COR-L47 (cell line): ENCODE measurements at regions not wholly inside any gene's neighbourhood (a gene's known extent, or its start where the extent isn't known, plus 50 kb on each side); places are given as distances from the start of the nearest gene placed in this dataset.

ENCODE experiments used
- DNase-seq: peaks from one replicate; lab custom pipeline; 2025; lab: John Stamatoyannopoulos, UW

DNA sequence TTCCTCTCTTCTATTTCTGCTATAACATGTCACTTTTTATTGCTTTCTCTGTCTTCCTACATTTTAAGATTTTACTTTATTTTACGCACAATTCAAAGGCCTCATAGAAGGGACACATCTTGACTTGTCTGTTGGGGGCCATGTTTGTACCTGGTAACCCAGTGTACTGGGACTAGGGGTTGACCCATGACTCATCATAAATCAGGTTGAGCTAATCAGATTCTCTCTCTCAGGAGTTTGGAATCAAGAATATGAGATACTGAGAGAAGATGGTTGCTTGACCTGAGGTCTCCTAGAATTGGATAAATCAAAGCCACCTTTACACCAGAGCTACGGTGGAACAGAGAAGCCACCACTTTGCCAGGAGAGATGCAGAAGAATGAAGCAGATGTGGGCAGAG lies 153.0 kb downstream of the UXS1 start:
- DNase-seq, result no peak

DNA sequence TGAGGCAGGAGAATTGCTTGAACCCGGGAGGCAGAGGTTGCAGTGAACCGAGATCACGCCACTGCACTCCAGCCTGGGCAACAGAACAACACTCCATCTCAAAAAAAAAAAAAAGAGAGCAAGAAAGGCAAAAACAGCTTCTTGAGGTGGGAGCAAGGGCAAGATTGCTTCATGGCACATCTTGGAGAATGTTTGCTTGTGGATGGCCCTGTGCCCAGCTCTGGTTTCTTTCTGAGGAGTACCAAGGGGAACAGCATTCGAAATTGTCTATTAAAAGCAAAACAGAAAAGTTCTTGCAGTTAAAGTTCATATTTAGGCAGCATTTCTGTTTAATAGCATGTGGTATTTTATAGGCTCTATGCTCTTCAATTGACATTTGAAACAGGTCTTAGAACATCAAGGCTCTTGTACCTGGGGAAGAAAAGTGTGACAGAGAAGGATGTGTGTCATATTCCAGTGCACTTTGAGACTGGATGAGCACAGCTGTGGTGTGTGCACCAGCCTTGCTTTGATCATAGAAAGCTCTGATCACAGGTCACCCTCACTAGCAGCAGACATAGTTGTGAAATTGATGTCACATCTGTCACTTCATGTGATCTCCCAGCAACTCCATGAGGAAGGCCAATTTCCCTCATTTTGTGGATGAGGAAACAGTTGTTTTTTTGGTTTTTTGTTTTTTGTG lies 154.3 kb downstream of the UXS1 start:
- no peak for DNase-seq

DNA sequence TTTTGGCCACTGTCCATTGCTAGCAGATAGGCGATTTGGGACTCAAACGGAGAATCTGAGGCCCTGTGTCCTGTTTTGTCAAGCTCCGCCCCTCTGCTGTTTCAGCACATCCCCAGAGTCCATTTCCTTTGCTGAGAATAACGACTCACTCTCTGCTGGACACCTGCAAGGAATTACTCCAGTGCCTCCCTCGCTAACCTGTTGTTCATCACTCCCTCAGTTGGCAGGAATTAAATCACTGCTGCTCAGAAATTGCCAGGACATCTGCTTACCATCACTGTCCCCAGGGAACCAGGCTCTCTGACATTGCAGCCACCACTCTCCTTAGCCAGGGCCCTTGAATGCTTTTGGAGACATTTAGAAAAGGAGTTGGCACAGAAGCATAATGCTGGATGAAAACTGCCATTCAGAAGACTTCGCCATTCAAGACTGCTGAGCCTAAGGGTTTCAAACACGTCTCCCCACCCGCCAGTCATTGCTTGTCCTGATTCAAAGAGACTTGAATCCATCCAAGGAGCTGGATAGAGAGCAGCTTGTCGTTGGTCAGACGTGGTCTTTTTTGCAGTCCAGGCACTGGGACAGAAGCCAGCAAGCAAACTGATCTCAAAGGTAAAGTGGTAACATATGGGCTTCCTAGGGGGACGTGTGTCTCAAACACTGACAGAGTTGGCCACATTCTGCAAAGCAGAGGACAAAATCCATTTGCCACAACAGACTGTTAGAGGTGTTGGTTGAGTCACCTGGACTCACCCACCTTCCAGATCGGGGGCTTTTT lies 155.3 kb downstream of the UXS1 start:
- DNase-seq, result no peak

DNA sequence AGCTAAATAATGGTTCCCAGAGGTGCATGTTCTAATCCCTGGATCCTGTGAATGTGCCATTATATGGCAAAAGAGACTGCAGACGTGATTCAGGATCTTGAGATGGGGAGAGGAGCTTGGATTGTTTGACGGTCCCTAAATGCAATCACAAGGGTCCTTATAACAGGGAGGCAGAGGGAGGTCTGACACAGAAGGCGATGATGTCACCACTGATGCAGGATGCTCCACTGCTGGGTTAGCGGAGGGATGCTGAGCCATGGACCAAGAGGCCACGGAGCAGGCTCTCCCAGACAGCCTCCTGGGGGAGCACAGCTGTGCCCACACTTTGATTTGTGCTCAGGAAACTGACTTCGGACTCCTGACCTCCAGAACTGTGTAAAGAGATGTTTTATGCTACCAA lies 156.2 kb downstream of the UXS1 start:
- no peak for DNase-seq

DNA sequence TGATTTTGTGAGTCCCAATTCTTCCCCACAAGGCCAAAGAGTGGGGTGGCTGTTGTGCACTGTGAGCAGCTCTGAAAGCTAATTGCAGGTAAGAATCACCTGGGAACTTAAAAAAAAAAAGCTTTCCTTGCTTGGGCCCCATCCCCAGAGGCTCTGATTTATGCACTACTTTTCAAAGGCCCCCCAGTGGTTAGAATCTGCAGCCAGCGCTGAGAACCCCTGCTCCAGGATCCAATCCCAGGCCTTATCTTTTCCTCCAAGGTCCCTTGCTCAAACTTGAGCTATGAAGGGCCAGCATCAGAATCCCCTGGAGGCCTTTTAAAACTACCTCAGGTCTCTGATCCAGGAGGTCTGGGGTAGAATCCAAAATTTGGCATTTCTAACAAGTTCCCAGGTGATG lies 156.8 kb downstream of the UXS1 start:
- DNase-seq, result no peak

DNA sequence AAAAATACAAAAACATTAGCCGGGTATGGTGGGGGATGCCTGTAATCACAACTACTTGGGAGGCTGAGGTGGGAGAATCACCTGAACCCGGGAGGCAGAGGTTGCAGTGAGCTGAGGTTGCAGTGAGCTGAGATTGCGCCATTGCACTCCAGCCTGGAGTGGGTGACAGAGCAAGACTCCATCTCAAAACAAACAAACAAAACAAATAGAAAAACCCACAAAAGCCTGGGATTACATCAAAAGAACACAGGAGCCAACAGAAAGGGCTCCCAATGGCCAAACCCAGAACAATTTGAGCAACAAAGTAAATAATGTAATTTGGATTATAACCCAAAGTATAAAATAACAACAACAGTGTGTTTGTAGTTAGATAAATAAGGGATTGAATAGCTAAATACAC lies 159.8 kb downstream of the UXS1 start:
- no peak for DNase-seq

DNA sequence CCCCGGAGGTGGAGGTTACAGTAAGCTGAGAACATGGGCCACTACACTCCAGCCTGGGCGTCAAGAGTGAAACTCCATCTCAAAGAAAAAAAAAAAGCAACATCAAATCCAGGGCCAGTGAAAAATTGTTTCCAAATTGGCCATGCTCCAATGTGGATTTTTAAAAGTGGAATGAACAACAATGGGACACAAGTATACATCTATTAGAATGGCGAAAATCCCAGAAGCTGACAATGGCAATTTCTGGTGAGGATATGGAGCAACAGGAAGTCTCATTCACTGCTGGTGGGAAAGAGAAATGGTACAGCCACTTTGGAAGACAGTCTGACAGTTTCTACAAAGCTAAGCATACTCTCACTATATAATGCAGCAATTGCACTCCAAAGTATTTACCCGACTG lies 161.4 kb downstream of the UXS1 start:
- no peak for DNase-seq

DNA sequence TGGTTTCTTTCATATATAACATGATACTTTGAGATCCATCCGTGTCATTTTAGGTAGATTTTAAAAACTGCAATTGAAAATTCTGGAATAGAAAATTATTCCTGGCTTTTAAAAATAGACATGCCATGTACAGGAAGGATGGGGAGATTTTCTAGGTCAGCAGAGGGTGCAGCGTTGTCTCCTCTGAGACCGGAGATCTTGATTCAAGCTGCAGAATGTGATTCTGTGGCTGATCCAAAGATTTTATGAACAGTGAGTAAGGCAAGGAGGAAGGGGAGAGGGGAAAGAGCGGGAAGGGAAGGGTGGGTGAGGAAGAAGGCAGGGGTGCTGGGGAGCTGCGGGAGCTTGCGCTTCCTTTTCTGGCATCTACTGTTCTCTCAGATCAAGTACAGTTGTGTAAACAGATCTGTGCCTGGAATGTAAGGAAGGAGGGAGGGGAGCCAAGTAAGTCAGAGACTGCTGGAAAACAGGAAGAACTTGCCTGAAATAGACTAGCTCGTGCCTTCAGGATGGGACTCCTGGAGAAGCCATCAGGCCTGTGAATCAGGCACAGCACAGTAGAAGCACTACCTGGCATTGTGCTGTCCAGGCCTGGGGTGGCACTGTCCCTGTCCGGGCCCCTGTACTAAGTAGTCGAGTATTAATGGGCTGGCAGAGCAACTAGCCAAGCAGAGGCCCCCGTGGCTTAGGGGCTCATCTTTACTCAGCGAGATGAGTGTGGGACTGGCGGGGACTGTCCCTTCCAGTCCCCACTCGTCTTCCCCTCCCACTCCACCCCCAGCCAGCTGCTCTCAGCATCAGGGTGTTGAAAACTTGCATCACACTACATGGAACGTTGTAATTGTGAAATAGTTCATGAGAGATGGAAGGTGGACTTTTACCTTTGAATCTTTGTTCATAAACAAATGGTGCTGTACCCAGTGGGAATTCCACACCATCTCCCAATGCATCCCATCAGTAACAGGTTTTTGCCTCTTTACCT lies 163.5 kb downstream of the UXS1 start:
- DNase-seq, result no peak

DNA sequence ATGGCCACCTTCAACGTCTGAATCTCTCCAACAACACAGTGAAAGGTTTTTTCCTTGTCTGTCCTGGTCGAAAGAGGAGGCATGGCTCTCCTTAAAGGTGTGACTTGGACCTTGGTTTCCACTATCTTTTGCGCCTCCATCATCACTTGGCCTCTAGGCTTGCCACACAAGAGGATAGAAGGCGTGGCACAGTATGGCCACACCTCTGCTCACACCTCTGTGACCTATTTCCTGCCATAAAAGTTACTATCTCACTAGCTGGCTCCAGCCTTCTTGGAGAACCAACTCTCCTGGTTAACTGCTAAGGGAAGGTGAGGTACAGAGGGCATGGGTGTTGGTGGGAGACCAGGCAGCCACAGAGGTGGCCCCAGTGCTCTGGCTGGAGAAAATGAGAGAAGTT lies 165.9 kb downstream of the UXS1 start:
- DNase-seq, result no peak

DNA sequence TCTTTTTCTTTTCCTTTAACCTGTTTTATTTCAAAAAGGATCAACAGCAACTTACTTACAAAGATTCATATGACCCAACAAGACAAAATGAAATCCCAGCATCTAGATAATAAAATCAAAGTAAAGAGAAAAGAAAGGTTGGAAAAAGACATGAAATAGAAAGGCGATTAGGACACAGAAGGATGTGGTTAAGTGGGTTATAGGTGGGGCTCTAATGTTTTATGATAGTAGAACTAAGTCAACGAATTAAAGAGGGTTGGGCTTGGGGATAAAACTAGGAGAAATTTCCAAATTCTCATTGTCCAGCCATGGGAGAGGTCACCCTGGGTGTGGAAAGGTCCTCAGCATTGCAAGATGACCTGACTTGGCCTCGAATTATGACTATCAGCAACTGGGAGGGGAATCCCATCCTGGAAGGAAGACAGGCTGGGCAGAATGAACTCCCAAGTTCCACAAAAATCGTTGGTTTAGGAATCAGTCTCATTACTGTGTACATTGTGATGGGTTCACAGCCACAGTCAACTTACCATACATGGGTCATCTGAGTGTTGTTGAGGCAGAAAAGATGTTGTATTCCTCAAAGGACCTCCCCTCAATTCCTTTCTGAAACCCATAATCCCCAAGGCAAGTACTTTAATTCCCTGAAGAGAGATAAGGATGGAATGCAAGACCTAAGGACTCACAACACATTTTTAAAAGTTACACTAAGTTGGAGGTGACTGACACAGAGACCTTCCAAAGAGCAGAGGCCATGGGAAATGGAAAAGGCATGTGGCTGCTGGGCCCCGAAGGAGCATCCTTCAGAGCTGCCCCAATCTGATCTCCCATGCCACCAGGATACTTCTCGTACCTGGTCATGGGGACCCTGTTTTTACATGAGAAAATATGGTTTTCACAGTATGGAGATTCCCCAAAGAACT lies 167.6 kb downstream of the UXS1 start:
- DNase-seq, result no peak

DNA sequence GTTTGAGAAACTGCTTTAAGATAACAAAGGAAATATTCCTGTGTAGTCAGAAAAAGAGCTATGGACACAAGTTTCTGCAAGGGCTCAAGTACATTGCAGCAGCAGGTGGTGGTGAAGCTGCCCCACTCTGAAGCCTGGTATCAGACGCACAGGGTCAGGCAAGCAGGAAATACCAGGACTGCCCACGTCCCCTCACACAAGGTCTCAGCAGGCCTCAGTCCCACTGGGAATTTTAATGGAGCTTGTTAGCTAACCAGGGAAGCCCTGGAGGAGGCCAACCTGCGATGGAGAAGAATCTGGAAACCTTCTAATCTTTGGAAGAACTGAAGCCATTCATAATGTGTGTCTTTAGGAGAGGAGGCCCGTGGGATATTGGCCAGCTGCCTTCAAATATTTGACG lies 168.3 kb downstream of the UXS1 start:
- DNase-seq, result no peak

DNA sequence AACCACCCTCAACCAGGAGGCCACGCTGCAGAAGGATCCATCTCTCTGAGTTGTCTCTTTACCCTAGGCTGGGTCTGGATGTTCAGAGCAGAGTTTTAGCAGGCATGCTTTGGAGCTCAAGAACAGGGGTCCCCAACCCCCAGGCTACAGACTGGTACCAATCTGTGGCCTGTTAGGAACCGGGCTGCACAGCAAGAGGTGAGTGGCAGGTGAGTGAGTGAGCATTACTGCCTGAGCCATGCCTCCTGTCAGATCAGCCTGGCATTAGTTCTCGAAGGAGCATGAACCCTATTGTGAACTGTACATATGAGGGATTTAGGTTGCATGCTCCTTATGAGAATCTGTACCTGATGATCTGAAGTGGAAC lies 172.5 kb downstream of the UXS1 start:
- no peak for DNase-seq

DNA sequence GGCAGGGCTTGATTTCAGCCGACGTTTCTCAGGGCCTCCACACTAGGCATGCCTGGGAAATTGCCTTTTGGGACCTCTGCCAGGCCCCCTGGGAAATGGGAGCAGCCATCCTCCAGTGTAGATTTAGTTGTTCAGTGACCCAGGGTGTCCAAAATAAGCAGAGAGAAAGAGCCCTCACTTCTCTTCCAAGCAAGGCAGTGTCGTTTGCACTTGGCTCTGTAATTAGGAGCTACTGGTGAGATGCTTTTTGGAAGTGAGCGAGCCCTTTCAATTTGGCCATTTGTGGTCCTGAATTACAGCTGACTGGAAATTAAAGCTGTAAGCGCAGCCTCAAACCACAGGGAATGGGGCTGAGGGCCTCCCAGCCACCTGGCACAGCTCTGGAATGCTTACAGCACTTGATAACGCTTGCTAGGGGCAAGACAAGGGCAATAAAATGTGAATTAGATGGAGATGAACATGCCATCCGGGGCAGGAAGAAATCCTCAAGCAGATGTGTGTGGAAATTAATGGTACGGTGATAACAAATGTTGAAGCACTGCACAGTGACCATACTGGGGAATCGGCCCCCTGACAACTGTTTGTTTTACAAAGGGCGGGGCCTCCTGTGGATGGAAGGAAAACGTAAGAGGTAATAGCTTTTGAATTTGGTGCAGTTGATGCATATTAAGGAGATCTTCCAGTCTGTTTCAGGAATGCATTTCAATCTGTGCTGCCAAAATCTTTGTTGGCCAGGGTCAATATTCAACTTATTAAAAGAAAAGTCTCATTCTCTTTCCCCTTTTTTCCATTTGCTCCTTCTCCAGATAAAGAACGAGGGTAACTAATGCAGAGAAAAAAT lies 173.1 kb downstream of the UXS1 start:
- peak; percentile 74 for DNase-seq

DNA sequence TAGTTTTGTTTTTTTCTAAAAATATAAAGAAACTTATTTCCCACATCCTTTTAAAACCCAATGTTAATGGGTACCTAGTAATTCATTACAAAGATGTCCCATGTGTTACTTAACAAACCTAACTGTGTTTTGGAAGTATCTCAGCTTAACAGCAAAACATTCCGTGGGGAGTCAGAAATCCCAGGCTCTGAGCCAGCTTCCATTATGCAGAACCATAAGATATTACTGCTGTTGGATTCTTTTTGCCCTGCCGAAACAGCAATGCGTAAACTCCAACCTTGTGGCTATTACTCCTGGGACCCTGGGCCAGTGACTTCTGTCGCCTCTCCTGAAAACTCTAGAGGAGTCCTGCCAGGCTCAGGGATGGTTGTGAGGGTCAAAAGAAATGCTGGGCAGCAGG lies 174.1 kb downstream of the UXS1 start:
- no peak for DNase-seq

DNA sequence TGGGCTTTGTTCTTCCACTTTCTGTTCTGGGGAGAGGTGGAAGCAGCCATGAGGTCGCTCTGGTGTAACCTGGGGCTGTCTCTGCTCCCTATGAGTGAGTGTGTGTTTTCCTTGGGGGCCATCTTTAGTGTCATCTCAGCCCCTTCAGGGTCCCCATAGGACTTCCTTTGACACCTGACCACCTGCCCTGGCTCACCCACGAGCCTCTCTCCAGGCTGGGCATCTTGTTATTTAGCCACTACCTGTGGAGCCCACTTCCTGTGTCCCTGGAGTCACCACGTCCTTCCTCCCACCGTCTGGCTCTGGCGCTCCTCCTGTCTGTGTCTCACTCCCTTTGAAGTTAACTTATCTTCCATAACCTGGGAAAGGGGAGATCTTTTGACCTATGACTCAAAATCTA lies 176.0 kb downstream of the UXS1 start:
- no peak for DNase-seq

DNA sequence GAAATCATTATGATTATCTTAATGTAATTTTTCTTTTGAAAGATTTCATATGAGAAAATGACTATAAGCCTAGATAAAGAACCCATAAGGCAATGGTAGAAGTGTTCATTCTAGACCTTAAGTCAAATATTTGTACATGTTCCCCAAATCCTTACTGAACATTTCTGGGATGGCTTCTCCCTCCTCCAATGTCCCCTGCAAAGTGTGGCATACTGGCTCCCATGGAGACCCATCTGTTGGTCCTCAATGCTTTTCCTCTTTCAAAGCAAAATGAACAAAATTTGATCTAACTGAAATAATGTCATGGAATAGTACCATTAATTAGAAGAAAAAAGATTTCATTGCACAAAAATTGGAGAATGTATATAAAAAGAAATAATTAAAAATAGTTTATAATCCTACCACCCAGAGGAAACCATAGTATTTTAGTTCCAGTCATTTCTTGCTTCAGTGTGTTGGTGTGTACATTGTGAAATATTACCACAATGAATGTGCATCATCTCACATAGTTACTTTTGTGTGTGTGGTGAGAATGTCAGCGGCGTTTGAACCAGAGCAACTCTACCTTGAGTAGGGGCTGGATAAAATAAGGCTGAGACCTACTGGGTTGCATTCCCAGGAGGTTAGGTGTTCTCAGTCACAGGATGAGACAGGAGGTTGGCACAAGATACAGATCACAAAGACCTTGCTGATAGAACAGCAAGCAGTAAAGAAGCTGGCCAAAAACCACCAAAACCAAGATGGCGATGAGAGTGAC lies 181.3 kb downstream of the UXS1 start:
- no peak for DNase-seq

DNA sequence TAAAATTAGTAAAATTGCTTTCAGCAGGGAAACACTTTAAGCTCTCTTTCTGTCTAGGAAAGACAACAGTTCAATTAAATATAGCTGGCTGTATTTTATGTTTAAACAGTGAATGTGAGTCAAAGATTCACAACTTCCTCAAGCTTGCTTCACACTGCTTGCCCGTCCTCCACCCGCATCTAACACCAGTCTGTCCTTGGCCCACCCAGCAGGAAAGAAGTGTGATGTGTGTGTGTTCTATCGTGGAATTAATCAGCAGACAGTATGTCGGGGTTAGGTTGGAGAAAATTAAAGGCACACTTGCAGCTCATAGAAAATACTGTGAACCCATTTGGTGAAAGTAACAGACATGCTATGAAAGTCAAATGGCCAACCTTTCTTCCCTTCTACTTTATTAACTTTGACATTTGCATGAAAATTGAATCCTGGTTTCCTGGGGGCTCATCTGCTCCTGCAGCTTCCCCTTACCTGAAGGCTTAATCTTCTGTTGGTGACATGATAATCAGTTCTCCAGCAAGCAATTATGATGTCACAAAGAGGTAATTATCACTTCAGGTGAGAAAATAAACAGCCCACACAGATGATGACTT lies 182.0 kb downstream of the UXS1 start:
- peak; percentile 43 for DNase-seq

DNA sequence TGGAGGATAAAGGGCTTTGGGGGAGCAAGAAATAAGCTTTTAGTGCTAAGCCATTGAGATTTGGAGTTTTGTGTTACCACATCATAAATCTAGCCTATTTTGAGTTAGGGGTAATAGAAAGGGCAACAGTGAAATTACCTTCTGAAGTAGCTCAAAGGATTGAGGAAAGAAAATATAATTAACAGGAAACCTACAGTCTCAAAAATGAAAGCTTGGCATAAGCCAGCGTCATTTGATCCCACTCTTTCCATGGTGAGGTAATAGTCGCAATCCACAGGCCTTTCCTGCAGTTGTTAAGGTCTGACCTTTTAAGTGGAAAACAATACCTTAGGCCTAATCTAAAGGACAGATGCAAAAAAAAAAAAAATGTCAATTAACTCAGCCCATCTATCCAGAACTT lies 182.7 kb downstream of the UXS1 start:
- DNase-seq, result peak; percentile 13

DNA sequence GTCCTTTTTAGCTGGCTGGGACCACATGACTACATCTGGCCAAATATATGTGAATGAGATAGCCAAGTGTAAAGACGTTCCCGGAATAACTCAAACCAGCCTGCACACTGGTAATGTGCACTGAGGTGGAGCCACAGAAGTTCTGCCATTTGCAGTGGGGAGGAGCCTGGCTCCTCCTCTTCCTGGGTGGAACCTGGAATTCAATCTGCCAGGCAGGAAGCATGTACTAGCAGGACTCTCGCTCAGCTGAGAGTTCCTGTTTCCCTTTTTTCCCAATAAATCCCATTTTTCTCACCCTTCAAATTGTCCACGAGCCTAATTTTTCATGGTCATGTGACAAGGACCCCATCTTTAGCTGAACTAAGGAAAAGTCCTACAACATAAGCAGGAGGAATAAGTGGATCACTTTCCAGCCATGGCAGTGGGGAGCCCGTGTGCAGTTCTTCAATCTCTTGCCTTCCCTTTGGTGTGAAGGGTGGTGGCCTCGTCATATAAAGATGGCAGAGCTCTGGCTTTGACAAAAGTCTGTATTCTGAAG lies 183.2 kb downstream of the UXS1 start:
- DNase-seq, result no peak
